SHP77 (cell line): ENCODE measurements at regions not wholly inside any gene's neighbourhood (a gene's known extent, or its start where the extent isn't known, plus 50 kb on each side); places are given as distances from the start of the nearest gene placed in this dataset.
"Not testable (repeated sequence)": the region's sequence is repeated elsewhere in the genome, so short reads cannot be mapped to it uniquely, and the experiment has no call there.

Source experiments
- DNase-seq, 2 experiments: peaks; one replicate each; lab custom pipeline; 2025; lab: John Stamatoyannopoulos, UW

DNA sequence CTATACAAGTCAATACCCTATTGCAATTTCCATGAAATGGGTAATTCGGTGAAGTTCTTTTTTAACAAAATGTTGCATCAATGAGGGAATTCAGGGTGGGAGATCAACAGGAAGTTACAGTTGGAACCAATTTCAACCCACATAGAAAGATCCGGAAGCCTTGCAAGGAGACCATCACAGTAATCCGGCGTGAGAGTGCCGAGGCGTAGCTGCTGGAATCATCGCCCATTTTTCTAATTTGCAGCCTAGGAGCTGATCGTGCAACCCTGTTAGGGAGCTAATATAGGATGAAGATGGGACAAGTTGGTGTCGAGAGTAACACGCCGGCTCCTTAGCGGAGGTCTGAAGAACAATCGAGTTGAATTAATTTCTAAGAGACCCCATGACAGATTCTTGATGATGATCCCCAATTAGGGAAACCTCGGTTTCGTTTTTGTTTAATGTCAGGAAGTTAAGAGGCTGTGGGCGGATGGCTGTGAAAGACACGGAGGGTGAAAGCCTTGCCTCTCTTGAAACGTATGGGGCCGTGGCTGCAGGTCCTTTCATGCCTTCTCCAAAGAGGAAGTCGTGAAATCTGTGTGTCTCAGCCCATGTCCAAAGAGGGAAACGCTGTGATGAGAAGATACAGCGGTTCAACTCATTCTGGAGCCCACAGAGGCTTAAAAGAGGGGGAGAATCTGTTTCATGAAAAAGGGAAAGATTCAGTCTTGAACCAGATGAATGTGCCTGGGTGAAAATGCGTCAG, 51.2 kb upstream of the CARD11 start:
- DNase-seq: no peak

DNA sequence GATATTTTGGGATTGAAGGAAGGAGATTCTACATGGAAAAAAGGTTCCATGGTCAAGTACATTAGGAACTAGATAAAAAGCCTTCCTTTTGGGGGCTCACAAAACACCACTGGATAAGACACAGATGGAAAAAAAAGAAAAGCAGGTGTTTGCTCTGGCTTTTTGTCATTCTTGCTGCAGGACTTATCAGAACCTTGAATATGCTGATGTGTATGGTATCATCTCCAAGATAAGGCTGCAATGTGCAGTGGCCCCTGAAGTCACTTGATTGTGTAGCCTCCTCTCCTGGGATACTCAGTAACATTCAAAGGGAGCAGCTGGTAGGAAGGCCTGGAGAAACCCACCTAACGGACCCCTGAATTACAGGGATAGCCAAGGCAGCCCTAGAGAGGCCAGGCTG, 54.1 kb upstream of the CARD11 start:
- DNase-seq: no peak

DNA sequence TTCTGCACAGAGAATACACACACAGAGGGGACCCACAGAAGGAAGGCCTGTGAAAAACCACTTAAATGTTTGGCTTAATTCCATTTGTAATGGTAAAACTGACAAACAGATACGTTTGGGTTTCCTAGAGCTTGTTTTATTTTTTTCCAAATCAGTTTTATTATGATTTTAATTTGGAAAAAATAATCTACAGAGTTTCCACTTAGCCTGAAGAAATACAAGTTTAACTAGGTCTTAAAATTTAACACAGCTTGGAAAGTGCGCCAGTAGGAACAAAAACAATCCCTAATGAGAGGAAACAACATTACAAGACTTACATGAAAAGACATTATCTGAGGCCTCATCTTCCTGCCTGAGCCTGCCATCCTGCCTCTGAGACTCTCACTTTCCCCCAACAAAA, 58.5 kb upstream of the CARD11 start:
- DNase-seq: no peak

DNA sequence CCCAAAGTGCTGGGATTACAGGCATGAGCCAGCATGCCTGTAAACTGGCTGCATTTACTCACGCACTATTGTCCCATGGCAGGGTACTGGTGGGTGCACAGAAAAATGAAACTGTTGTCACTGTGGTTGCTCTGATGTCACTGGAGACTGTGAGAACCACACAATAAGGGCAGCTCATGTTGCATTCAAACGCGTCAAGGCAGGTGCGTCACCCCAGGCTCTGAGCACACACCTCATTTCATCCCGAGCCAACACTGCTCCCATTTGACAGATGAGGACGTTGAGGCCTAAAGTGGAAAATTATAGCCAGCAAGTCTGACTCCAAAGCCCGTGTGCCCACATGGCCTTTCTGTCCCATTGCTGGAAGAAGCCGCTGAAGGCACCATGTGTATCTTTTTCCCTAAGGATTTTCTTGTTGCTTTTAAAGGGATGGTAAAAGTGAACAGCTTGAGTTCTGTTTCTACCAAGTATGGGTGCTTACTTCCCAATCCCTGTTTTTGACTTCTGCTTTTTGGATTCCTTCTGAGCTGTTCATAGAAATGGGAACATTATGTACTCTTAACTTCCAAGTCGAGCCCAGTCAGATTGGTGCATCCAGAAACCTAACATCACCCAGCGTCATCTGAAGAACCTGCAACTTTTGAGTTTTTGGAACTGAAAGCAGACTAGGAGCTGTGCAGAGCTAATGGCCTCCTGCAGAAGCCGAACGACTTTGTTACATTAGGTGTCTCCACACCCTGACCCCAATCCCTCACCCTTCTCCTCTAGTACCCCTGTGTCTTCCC, 60.1 kb upstream of the CARD11 start:
- no peak for DNase-seq

DNA sequence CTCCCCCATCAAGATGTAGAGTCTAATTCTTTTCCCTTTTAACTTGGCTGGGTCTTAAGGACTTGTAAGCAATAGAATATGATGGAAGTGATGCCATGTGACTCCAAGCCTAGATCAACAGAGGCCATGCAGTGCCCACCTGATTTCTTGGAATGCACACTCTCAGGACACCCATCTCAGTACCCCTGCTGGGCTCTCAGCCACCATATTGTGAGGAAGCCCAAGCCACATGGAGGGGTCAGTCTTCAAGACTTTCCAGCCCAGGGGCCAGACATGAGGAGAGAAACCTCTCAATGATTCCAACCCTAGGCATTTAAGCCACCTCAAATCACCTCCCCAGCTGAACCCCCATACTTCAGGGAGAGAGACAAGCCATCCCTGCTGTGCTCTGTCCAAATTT, 62.2 kb upstream of the CARD11 start:
- DNase-seq: no peak

DNA sequence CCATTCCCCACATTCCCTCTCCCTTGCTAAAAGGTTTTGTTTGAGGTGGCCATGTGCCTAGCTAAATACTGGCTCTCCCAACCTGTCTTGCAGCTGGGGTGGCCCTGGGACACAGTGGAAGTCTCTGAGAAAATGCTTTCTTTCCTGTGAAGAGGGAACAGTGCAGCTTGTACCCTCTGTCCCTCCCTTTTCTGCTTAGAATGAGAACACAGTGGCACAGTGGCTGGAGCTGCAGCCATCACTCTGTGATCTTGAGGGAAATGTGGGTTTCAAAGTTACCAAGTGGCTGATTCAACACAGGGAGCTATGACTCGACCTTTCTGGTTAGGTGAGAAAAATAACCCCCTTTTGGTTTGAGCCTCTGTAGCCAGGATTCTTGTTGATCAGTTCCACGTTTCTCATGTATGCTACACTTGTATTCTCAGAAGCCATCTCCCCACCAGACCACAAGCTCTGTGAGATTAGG, 62.7 kb upstream of the CARD11 start:
- DNase-seq: no peak

DNA sequence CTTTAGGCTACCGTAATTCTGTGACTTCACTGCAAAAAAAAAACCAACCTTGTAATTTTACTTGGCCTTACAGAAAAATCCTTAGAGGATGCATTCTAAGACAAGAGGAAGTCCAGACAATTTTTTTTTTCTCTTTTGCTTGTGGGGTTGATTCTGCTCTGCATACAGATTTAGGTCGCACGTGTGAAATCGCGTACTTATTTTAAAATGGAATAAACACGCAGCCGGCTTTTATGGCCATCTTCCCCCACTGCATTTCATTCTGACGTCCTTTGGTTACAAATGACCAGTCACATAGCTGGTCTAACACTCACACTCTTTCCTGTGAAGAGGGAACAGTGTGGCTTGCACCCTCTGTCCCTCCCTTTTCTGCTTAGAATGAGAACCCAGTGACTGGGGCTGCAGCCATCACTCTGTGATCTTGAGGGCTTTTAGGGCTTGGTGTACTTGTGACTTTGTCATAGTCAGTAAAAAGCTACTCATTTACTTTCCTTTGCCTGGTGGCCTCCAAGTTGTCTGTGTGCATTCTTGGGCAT, 63.6 kb upstream of the CARD11 start:
- DNase-seq: no peak

DNA sequence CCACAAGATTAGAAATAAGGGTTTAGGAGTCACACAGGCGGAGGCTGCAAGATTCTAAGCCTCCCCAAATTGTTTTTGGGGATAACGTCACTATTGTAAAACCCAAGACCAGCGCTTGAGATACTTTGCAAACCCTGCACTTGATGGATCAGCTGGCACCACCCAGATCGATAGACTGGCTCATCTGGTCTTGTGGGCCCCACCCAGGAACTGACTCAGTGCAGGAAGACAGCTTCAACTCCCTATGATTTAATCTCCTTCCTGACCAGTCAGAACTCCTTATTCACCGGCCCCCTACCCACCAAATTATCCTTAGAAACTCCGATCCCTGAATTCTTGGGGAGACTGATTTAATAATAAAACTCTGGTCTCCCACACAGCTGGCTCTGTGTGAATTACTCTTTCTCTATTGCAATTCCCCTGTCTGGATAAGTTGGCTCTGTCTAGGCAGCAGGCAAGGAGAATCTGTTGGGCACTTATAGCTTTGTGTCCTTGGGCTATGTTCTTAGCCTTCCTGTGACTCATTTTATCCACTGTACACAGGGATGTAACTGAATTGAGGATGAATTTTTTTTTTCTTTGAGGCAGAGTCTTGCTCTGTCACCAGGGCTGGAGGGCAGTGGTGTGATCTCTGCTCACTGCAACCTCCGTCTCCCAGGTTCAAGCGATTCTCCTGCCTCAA, 64.4 kb upstream of the CARD11 start:
- no peak for DNase-seq

DNA sequence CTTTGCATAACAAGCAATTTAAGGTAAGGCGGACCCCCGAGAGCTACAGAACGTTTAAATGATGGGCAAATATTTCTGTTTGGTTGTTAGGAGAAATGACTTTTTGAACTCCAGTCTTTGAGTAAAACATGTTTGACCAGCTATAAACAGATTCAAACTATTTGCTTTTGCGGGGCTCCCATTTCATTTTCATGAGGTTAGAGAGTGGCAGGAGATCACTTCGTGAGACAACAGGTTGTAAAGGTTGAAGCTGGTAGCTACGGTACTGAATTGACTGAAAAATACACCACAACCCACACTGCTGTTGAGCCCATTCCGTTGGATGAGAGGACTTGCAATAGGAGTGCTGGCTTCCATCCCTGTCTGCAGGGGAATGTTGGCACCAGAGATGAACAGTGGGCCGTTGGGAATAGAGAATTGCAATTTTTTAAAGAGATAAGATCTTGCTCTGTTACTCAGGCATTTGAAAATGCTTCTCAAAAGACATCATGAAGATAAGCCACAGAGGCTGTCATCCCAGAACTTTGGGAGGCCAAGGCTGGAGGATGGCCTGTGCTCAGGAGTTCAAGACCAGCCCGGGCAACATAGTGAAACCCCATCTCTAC, 65.7 kb upstream of the CARD11 start:
- no peak for DNase-seq

DNA sequence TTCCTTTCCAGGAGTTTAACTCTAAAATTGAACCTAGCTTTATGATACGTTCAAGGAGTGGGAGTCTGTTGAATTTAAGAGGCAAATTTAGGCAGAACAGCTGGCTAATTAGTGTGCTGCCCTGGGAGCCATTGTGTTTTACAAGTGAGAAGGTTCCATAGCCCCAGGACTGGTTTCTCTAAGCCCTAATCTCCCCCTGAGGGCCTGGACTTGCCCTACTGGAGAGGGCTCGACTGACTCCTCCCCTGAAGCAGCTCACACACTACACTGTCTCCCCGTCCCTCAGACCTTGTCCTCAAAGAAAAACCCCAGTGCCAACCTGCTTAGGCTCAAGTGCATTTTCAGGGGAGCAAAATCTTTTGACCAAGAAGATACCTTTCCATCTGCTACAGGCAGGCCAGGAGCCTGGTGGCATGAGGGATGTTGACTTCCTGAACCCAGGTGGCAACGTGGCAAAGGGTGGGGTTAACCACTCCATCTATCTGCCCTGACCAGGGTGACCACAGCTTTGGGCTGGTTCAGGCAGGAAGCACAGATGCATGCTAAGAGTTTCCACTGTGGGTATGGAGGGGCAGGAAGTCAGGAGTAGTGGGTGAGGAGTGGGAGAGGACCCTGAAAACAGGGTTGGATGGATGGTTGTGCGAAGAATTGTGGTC, 68.9 kb upstream of the CARD11 start:
- DNase-seq: no peak

DNA sequence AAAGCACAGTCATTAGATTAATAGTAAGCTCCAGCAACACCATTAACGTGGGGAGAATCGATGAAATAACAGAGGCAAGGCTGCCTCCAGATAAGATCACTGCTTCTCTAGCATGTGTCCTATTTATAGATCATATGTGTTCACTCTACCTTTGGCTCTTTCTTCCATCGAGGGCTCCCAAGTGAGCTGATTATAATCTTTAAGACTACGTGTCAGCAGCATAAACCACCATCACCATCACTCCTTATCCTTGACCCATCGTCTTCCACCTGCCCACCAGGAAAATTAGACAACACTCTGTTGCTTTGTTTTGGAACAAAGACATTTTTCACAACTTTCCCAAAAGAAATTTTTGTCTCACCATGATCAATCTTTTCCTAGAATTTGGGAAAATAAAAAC, 71.2 kb upstream of the CARD11 start:
- DNase-seq: no peak

DNA sequence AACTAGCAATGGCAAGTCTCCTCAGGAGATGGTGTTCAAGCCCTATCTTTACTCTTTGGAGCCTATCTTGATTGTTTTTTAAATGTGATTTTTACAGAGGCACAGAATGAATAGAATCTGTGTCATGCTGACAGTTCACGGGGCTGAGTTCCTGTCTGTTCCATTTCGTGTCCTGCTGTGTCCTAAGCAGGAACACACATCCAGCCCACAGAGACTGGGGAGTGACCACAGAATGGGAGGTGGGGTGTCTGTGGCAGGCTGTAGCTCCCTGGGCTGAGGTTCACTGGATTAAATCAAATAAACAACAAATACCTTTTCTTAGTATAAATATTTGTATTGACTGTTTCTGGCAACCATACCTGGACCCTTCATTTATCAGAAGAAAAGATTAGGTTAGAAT, 73.4 kb upstream of the CARD11 start:
- no peak for DNase-seq

DNA sequence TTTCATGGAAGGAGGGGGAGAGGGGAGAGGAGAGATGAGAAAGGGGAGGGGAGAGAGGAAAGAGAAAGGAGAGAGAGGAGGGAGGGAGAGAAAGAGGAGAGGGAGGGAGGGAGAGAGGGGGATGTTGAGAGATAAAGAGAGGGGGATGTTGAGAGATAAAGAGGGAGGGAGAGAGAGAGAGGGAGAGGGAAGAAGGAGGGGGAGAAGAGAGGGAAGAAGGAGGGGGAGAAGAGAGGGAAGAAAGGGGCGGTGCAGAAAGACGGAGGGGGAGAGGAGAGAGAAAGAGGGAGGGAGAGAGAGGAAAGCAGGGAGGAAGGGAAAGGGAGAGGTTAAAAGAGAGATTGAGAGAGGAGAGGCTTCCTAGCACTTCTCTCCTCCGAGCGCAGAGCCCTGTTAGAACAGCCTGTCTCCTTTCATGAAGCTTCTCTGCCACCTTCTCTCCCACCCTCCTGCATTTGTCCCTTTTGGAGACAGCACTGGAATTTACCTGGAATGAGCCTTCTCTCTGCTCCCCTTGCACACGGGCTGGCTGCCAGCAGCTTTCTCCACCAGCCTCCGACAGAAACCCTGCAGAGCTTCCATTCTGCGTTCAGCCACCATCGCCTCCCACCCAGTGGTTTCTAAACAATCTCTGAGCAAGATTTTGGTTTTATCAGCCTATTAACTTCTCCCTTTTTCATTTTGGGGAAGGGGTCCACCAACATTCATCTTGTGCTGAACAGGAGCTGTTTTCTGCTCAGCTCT, 74.0 kb upstream of the CARD11 start:
- DNase-seq: no peak

DNA sequence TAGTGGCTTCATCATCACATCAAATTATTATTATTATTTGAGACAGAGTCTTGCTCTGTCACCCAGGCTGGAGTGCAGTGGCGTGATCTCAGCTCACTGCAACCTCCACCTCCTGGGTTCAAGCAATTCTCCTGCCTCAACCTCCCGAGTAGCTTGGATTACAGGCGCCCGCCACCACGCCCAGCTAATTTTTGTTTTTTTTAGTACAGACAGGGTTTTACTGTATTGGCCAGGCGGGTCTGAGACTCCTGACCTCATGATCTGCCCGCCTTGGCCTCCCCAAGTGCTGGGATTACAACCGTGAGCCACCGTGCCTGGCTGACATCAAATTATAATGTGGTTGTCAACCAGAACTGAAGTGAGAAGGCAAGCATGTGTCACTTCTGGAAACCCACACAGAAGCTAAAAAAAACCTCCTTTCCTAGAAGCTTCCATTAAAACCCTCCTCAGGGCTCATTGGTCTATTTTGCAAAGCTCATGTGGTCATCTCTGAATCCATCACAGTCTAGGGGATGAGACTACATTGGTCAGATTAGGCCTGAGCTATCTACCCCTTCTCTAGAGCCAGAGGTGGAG, 75.8 kb upstream of the CARD11 start:
- DNase-seq: not testable (repeated sequence)

DNA sequence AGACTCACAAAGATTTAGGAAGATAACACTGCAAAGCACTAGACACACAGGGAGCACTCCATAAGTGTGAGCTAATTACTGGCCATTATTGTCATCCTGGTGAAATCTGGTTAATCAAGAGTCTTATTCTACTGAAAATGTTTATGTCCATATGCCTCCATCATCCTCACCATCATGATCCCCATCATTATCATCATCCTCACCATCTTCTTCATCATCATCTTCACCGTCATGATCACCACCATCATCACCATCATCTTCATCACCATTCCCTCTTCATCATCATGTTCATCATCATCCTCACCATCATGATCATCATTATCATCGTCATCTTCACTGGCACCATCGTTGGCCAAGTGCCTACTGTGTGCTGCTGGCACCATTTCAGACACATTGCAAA, 76.3 kb upstream of the CARD11 start:
- DNase-seq: no peak

DNA sequence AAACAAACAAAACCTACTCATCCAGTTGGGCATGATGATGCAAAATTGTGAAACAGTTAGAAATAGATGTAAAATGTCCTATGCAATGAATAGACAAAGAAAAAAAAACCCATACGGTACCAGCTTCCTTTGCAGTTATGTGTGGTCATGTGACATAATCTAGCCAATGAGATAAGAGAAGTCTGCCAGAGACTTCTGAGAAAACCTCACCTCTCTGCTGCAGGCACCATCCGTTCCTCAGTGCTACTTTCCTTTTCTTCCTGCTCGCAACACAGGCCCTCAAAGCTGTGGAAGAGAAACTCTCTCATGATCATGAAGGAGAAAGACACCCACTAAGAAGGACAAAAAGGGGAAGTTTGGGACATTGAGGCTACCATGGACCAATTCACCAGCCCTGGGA, 76.8 kb upstream of the CARD11 start:
- no peak for DNase-seq

DNA sequence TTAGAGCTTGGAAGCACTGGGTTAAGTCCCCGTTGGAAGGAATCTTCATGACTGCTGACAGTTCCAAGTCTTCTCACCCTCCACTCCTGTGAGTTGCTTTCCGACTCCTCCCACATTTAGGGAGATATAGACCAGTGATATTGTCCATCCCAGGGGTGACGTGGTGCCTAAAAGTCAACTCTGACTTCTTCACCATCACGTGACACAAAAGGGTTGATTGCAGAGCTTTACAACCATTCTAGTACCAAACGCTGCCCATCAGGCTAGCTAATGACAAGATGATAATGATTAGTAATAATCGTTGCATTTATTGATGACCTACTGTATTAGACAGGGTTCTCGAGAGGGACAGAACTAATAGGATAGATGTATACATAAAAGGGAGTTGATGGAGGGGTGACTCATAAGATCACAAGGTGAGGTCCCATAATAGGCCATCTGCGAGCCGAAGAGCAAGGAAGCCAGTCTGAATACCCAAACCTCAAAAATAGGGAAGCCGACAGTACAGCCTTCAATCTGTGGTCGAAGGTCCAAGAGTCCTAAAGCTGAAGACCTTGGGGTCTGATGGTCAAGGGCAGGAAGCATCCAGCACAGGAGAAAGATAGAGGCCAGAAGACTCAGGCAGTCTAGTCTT, 85.3 kb upstream of the CARD11 start:
- DNase-seq: no peak

DNA sequence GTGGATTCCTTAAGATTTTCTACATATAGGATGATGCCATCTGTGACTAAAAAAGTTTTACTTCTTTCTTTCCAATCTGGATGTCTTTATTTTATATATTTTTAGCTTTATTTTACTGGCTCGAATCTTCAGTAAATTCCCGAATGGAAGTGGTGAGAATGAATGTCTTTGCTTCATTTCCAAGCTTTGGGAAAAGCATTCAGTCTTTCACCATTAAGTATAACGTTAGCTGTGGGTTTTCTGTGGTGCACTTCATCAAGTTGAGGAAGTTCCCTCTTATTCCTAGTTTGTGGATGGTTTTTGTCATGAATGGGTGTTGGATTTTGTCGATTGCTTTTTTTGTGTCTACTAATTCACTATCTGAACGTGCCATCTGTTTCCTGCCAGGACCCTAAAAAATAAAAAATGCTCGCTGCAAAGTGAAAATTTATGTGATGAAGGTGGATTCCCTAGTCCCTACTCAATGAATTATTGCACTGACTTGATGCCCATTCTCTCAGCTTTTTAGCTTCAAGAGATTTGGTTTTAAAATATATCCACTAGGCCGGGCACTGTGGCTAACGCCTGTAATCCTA, 90.2 kb upstream of the CARD11 start:
- no peak for DNase-seq

DNA sequence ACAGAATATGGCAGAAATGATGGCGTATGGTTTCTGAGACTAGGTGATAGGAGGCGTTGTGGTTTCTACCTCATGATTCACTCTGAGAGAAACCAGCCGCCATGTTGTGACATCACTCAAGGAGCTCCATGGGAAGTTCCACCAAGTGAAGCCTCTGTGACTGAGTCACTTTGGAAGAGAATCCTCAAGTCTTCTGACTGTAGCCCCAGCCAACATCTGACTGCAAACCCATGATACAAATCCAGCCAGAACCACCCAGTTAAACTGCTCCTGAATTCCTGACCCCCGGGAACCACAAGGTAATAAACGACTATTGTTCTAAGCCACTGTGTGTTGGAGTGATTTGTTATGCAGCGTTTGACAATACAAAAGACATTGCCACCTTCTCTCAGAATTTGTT, 91.1 kb upstream of the CARD11 start:
- no peak for DNase-seq

DNA sequence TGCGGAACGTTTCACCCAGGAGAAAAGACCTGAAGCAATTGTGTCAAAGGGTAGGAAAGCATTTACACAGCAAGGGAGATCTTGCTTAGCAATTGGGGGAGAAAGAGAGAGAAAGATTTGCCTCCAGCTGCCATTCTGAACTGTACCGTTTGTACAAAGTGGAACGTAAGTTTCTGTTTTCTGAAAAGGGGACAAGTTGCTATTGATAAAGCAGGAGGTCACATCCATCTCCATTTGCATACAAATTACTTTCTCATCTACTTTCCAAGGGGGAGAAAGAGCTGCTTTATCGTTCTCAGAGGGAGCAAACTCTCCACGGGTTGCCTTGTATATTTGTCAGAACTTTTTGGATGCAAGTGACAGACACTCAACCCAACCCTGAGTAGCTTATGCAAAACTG, 92.0 kb upstream of the CARD11 start:
- DNase-seq: no peak
